Loucy (cell line): ENCODE measurements at regions not wholly inside any gene's neighbourhood (a gene's known extent, or its start where the extent isn't known, plus 50 kb on each side); places are given as distances from the start of the nearest gene placed in this dataset.

Experiments
- H2AFZ ChIP-seq: fragments of 200-600 bp; sonication (generic); 2 replicates; pipeline ENCODE4 v1.6.0; 2016; ENCODE audit warnings: antibody characterized with exemption, mild to moderate bottlenecking, low read length, moderate library complexity
- H3F3A ChIP-seq: fragments of 200-600 bp; 2 replicates; pipeline ENCODE4 v1.6.0; 2016; ENCODE audit warnings: antibody characterized with exemption, low read depth, mild to moderate bottlenecking
- H3K27me3 ChIP-seq: fragments of 200-600 bp; sonication (generic); 2 replicates; pipeline ENCODE4 v1.6.1; 2014; ENCODE audit warnings: low read length, mild to moderate bottlenecking; ENCODE audit not compliant: insufficient read depth, poor library complexity, severe bottlenecking
- H3K36me3 ChIP-seq: fragments of 200-600 bp; sonication (generic); 2 replicates; pipeline ENCODE4 v1.6.1; 2016; ENCODE audit warnings: low read length; ENCODE audit not compliant: insufficient read depth
- H3K4me1 ChIP-seq: fragments of 200-600 bp; sonication (generic); 2 replicates; pipeline ENCODE4 v1.5.1; 2014; ENCODE audit warnings: low read length, mild to moderate bottlenecking; ENCODE audit not compliant: insufficient read depth, poor library complexity, severe bottlenecking
- H3K4me2 ChIP-seq: fragments of 200-600 bp; sonication (generic); 2 replicates; pipeline ENCODE4 v1.6.0; 2014; ENCODE audit warnings: antibody characterized with exemption, low read length, low read depth, mild to moderate bottlenecking; ENCODE audit not compliant: poor library complexity, severe bottlenecking
- H3K4me3 ChIP-seq: fragments of 200-600 bp; sonication (generic); 2 replicates; pipeline ENCODE4 v1.5.1; 2014; ENCODE audit warnings: low read length, mild to moderate bottlenecking, mixed read lengths; ENCODE audit not compliant: poor library complexity, severe bottlenecking
- H3K79me2 ChIP-seq: fragments of 200-600 bp; sonication (generic); 2 replicates; pipeline ENCODE4 v1.6.1; 2014; ENCODE audit warnings: low read length; ENCODE audit not compliant: insufficient read depth
- H3K9ac ChIP-seq: fragments of 200-600 bp; sonication (generic); 2 replicates; pipeline ENCODE4 v1.6.0; 2014; ENCODE audit warnings: mild to moderate bottlenecking, low read depth, low read length, moderate library complexity; ENCODE audit not compliant: poor library complexity, severe bottlenecking
- H3K9me2 ChIP-seq: fragments of 200-600 bp; sonication (generic); replicated peaks from 2 replicates; pipeline ENCODE4 v1.6.1; 2016; ENCODE audit warnings: low read depth, low read length, mixed read lengths
- H3K9me3 ChIP-seq: fragments of 200-600 bp; sonication (generic); 2 replicates; pipeline ENCODE4 v1.6.1; 2014; ENCODE audit warnings: mild to moderate bottlenecking, antibody characterized with exemption, low read length, low read depth; ENCODE audit not compliant: insufficient read depth
- H4K20me1 ChIP-seq: fragments of 200-600 bp; sonication (generic); 2 replicates; pipeline ENCODE4 v1.6.0; 2014; ENCODE audit warnings: antibody characterized with exemption, low read length, mild to moderate bottlenecking; ENCODE audit not compliant: insufficient read depth, poor library complexity, severe bottlenecking
- CTCF ChIP-seq: fragments of 200-600 bp; sonication (generic); conservative IDR thresholded peaks from 2 replicates; pipeline ENCODE4 v1.5.1; 2014; ENCODE audit warnings: mild to moderate bottlenecking, antibody characterized with exemption, low read length
- EZH2phosphoT487 ChIP-seq: fragments of 200-600 bp; IDR thresholded peaks from 2 replicates; pipeline ENCODE4 v1.6.1; 2018; ENCODE audit warnings: antibody characterized with exemption, mild to moderate bottlenecking, moderate library complexity, borderline replicate concordance

GRCh38 chr11:33643167-33643824 lies 57.3 kb downstream of the C11orf91 start:
- no peaks in the 10 kb centered on the region for H3K79me2 ChIP-seq
- no peaks in the 10 kb centered on the region for H3K36me3 ChIP-seq
- H3K27me3 ChIP-seq, result no peaks in the 10 kb centered on the region
- no peaks in the 10 kb centered on the region for H3F3A ChIP-seq
- TF ChIP-seq CTCF, result no peak
- no peak for TF ChIP-seq EZH2phosphoT487
- H3K4me2 ChIP-seq, result no peak overlapping the region
- no peaks in the 10 kb centered on the region for H3K9me3 ChIP-seq
- H3K4me1 ChIP-seq, result no peaks in the 10 kb centered on the region
- no peak overlapping the region for H3K9ac ChIP-seq
- H3K9me2 ChIP-seq, result no peaks in the 10 kb centered on the region
- H2AFZ ChIP-seq, result no peak overlapping the region
- H3K4me3 ChIP-seq, result no peak overlapping the region
- no peaks in the 10 kb centered on the region for H4K20me1 ChIP-seq

- H3K9me3 ChIP-seq, result no peaks in the 10 kb centered on the region
- TF ChIP-seq EZH2phosphoT487, result no peak
- no peak for TF ChIP-seq CTCF
- no peaks in the 10 kb centered on the region for H3K27me3 ChIP-seq
- no peak overlapping the region for H3K9ac ChIP-seq
- H3K9me2 ChIP-seq, result no peaks in the 10 kb centered on the region
- no peak overlapping the region for H3K4me2 ChIP-seq
- H3K4me3 ChIP-seq, result no peak overlapping the region
- H3K4me1 ChIP-seq, result no peaks in the 10 kb centered on the region
- H2AFZ ChIP-seq, result no peak overlapping the region
- H4K20me1 ChIP-seq, result no peaks in the 10 kb centered on the region
- no peaks in the 10 kb centered on the region for H3K79me2 ChIP-seq
- H3F3A ChIP-seq, result no peaks in the 10 kb centered on the region
- H3K36me3 ChIP-seq, result no peaks in the 10 kb centered on the region
Observed at GRCh38 chr11:33642461-33643166, 58.0 kb downstream of the C11orf91 start.

- no peaks in the 10 kb centered on the region for H3F3A ChIP-seq
- no peak overlapping the region for H3K4me3 ChIP-seq
- H3K9me3 ChIP-seq, result no peaks in the 10 kb centered on the region
- no peak for TF ChIP-seq CTCF
- no peak for TF ChIP-seq EZH2phosphoT487
- no peaks in the 10 kb centered on the region for H3K79me2 ChIP-seq
- H3K9me2 ChIP-seq, result no peaks in the 10 kb centered on the region
- H3K4me1 ChIP-seq, result no peaks in the 10 kb centered on the region
- no peaks in the 10 kb centered on the region for H3K27me3 ChIP-seq
- H3K36me3 ChIP-seq, result no peaks in the 10 kb centered on the region
- H3K9ac ChIP-seq, result no peak overlapping the region
- no peak overlapping the region for H2AFZ ChIP-seq
- H4K20me1 ChIP-seq, result no peaks in the 10 kb centered on the region
- H3K4me2 ChIP-seq, result no peak overlapping the region
Observed at GRCh38 chr11:33640730-33641371, 59.8 kb downstream of the C11orf91 start.
